ENCODE measurements at regions not wholly inside any gene's neighbourhood (a gene's known extent, or its start where the extent isn't known, plus 50 kb on each side); places are given as distances from the start of the nearest gene placed in this dataset.

GRCh38 chr1:94723463-94723862, 96.7 kb upstream of the SLC44A3 start:
- peaks cover 6% of the 10 kb centered on the region for H3K4me1 Mint-ChIP-seq (ENCODE audit: low read depth, unreplicated experiment)
- CTCF ChIA-PET = no interaction called here

GRCh38 chr1:94722181-94722580, 98.0 kb upstream of the SLC44A3 start:
- Mint-ChIP-seq H3K9me3 (ENCODE audit: unreplicated experiment) (no peaks in the 10 kb centered on the region), H3K36me3 (ENCODE audit: insufficient read depth, unreplicated experiment) (peaks cover 4% of the 10 kb centered on the region), H3K4me3 (ENCODE audit: unreplicated experiment) (no peak overlapping the region), H3K27me3 (ENCODE audit: insufficient read depth, unreplicated experiment) (no peaks in the 10 kb centered on the region), H3K4me1 (ENCODE audit: low read depth, unreplicated experiment) (peaks cover 3% of the 10 kb centered on the region), H3K27ac (ENCODE audit: unreplicated experiment) (no peak overlapping the region)
- intact Hi-C loops (cut with micrococcal nuclease; ENCODE audit: unreplicated experiment) = no loop called here
- no peaks in the 10 kb centered on the region for H3K4me1 ChIP-seq
- ChIA-PET CTCF (no interaction called here), POLR2A (no interaction called here)
- no peaks in the 10 kb centered on the region for H3K9me3 ChIP-seq
- BruUV-seq (replicated peaks) = no TSS peak
- H3K4me3 ChIP-seq (ENCODE audit: low read depth, low read length) = no peak overlapping the region
- no peak for TF ChIP-seq CTCF (IDR thresholded peaks at IDR 0.05; ENCODE audit: insufficient read depth in 1 of 2, low read depth in 1 of 2, low read length in 1 of 2, severe bottlenecking in 1 of 2, unreplicated experiment in 1 of 2)
- DNase-seq = no peak
- no peaks in the 10 kb centered on the region for H3K36me3 ChIP-seq (ENCODE audit: control insufficient read depth, insufficient read depth, low read length)
- H3K27me3 ChIP-seq (replicated peaks; ENCODE audit: control insufficient read depth, insufficient read depth, low read length) = no peaks in the 10 kb centered on the region

More at GRCh38 chr1:94723463-94723862, 96.7 kb upstream of the SLC44A3 start:
- no peaks in the 10 kb centered on the region for H3K36me3 ChIP-seq (ENCODE audit: control insufficient read depth, insufficient read depth, low read length)
- no peak overlapping the region for H3K27ac Mint-ChIP-seq (ENCODE audit: unreplicated experiment)
- no peaks in the 10 kb centered on the region for H3K9me3 Mint-ChIP-seq (ENCODE audit: unreplicated experiment)
- H3K27me3 ChIP-seq (replicated peaks; ENCODE audit: control insufficient read depth, insufficient read depth, low read length) = no peaks in the 10 kb centered on the region
- no TSS peak for BruUV-seq (replicated peaks)
- no peak for DNase-seq
- H3K9me3 ChIP-seq = no peaks in the 10 kb centered on the region
- no peaks in the 10 kb centered on the region for H3K4me1 ChIP-seq
- no peak for TF ChIP-seq CTCF (IDR thresholded peaks at IDR 0.05; ENCODE audit: insufficient read depth in 1 of 2, low read depth in 1 of 2, low read length in 1 of 2, severe bottlenecking in 1 of 2, unreplicated experiment in 1 of 2)
- no peak overlapping the region for H3K4me3 Mint-ChIP-seq (ENCODE audit: unreplicated experiment)
- peaks cover 4% of the 10 kb centered on the region for H3K36me3 Mint-ChIP-seq (ENCODE audit: insufficient read depth, unreplicated experiment)
- POLR2A ChIA-PET = no interaction called here
- H3K27me3 Mint-ChIP-seq (ENCODE audit: insufficient read depth, unreplicated experiment) = no peaks in the 10 kb centered on the region
- intact Hi-C loops (cut with micrococcal nuclease; ENCODE audit: unreplicated experiment) = no loop called here
- no peak overlapping the region for H3K4me3 ChIP-seq (ENCODE audit: low read depth, low read length)

- Mint-ChIP-seq H3K27ac (ENCODE audit: unreplicated experiment) (no peak overlapping the region), H3K4me1 (ENCODE audit: low read depth, unreplicated experiment) (no peaks in the 10 kb centered on the region), H3K27me3 (ENCODE audit: insufficient read depth, unreplicated experiment) (no peaks in the 10 kb centered on the region), H3K4me3 (ENCODE audit: unreplicated experiment) (no peak overlapping the region), H3K36me3 (ENCODE audit: insufficient read depth, unreplicated experiment) (peaks cover 4% of the 10 kb centered on the region), H3K9me3 (ENCODE audit: unreplicated experiment) (no peaks in the 10 kb centered on the region)
- Histone ChIP-seq H3K27me3 (replicated peaks; ENCODE audit: control insufficient read depth, insufficient read depth, low read length) (no peaks in the 10 kb centered on the region), H3K4me1 (no peaks in the 10 kb centered on the region), H3K4me3 (ENCODE audit: low read depth, low read length) (no peak overlapping the region), H3K36me3 (ENCODE audit: control insufficient read depth, insufficient read depth, low read length) (no peaks in the 10 kb centered on the region), H3K9me3 (no peaks in the 10 kb centered on the region)
- no peak for DNase-seq
- no TSS peak for BruUV-seq (replicated peaks)
- ChIA-PET CTCF (no interaction called here), POLR2A (no interaction called here)
- TF ChIP-seq CTCF (IDR thresholded peaks at IDR 0.05; ENCODE audit: insufficient read depth in 1 of 2, low read depth in 1 of 2, low read length in 1 of 2, severe bottlenecking in 1 of 2, unreplicated experiment in 1 of 2) = no peak
- intact Hi-C loops (cut with micrococcal nuclease; ENCODE audit: unreplicated experiment) = no loop called here
Observed at GRCh38 chr1:94721240-94721639, 98.9 kb upstream of the SLC44A3 start.
